ENCODE measurements at regions not wholly inside any gene's neighbourhood (a gene's known extent, or its start where the extent isn't known, plus 50 kb on each side); places are given as distances from the start of the nearest gene placed in this dataset.
A peak's percentile ranks its signal among the peaks of the same experiment; 100 is the strongest.

DNA sequence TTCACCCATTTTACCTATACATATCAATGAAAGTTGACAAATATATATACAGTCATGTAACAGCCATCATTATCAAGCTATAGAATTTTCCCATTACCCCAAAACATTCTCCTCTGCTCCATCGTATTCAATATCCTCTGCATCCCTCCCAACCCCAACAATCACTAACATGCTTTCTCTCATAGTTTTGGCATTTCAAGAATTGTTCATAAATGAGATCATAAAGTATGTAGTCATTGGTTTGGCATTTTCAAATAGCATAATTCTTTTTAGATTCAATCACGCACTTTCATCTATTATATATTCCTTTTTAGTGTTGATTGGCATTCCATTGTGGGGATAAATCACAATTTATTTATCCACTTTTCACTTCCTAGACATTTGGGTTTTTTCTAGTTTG is 866.0 kb upstream of the TMEM132C start:
- peak; percentile 48 to 53 for DNase-seq (ENCODE audit: low read depth in 2 of 2)

- DNase-seq (ENCODE audit: low read depth in 2 of 2), result no peak
Observed at GRCh38 chr12:127401536-127401935, 865.4 kb upstream of the TMEM132C start.

DNA sequence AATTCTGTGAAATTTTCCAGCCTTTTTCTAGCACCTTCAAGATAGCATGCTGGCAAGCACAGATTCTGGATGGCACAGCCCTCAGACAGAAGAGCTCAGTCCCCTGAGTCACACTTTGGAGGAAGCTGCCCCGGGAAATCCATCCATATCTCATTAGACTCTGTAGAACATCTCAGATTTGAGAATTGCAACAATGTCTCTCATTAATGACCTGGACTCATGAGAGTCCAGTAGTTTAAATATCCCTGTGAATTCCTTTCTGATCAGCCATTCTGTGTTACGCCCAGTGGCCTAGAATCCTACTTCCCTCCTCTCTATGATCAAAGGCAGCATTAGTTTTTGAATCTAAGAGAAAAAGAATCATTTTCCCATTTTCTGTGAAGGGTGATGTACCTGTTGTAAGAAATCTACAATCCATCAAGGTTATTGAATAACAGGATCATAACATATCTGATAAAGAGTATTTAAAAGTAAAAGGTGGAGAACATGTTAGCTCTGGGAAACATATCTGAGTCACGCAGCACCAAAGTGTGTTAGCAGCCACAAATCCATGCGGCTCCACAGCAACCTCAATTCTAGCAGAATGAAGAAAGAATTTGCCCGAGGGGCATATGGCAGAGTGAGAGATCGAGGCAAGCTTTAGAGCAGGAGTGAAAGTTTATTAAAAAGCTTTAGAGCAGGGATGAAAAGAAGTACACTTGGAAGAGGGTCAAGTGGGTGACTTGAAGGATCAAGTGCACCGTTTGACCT is 855.6 kb upstream of the TMEM132C start:
- DNase-seq (ENCODE audit: low read depth in 2 of 2), result no peak

DNA sequence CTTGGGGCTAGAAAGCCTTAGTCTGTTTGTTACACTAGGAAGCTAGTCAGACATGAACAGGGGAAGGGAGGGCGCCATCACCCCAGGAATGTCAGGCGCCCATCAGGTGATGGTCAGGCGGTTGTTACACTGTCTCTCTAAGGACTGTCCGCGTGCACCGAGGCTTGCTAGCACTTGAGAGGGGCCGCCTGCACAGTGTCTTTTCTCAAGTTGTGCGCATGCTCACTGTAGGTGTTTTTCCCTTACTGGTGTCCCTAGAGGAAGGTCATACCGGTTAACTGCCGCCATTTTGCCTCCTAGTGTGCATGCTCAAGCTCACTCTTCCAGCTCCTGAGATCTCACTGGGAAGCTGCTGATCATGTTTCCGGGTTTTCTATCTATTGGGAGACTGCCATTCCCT is 855.0 kb upstream of the TMEM132C start:
- no peak for DNase-seq (ENCODE audit: low read depth in 2 of 2)

DNA sequence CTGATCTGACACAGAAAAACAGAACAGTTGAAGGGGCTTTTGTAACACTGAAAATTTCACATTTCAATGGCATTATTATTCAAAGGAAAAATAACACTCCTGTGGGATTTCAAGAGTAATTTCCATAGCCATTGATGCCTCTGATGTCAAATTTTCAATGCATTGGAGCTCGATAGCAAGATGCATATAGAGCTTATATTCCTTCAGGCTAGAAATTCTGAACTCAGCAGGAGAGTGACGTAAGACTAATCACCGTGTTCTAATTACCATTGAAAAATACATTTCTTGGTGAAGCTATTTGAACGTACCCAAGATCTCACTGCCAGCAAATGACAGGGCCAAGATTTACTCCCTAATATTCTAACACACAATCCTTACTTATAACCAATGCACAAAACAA is 854.1 kb upstream of the TMEM132C start:
- no peak for DNase-seq (ENCODE audit: low read depth in 2 of 2)

- no peak for DNase-seq (ENCODE audit: low read depth in 2 of 2)
Observed at GRCh38 chr12:127414186-127414585, 852.8 kb upstream of the TMEM132C start.

- no peak for DNase-seq (ENCODE audit: low read depth in 2 of 2)
Observed at GRCh38 chr12:127414636-127415035, 852.3 kb upstream of the TMEM132C start.

- no peak for DNase-seq (ENCODE audit: low read depth in 2 of 2)
Observed at GRCh38 chr12:127416796-127417195, 850.2 kb upstream of the TMEM132C start.

DNA sequence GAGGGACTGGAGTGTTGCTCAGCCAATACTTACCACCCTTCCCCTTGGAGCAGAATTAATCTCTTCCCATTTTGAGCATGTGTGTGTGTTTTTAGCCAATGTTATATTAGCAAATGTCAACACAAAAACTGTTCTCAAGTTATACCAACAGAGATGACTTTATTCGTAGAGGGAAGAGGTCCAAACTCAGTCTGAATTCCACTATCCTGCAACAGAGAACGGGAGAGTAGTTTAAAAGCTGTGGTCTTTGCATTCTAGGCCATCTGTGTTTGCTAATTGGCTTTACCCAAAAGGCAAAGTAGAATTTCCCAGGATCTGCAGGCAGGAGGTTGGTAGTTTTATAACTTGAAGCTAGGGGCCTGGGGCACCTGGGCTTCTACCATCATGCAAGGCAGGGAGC is 847.9 kb upstream of the TMEM132C start:
- no peak for DNase-seq (ENCODE audit: low read depth in 2 of 2)

- no peak for DNase-seq (ENCODE audit: low read depth in 2 of 2)
Observed at GRCh38 chr12:127421614-127422013, 845.4 kb upstream of the TMEM132C start.

- no peak for DNase-seq (ENCODE audit: low read depth in 2 of 2)
Observed at GRCh38 chr12:127422935-127423566, 843.9 kb upstream of the TMEM132C start.

DNA sequence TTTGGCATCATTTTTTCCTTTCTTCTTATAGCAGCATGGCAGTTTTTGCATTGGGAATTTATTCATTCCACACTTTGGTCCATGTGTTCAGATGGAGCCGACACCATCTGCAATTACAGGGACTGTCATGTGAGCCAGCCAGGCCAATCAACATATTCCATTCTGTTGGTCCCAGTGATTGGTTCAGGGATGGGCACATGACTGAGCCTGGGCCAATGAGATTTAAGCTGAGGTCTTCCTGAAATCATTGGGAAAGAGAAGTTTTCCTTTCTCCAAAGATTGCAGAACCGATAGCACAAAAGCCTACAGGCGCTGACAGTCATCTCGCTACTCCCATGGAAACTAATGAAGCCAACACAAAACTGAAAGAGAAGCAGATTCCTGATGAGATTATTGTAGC is 841.5 kb upstream of the TMEM132C start:
- DNase-seq (ENCODE audit: low read depth in 2 of 2), result no peak

GRCh38 chr12:127428420-127428819 is 838.5 kb upstream of the TMEM132C start:
- DNase-seq (ENCODE audit: low read depth in 2 of 2), result no peak

- no peak for DNase-seq (ENCODE audit: low read depth in 2 of 2)
Observed at GRCh38 chr12:127429551-127430285, 837.3 kb upstream of the TMEM132C start.

- no peak for DNase-seq (ENCODE audit: low read depth in 2 of 2)
Observed at GRCh38 chr12:127430401-127430800, 836.6 kb upstream of the TMEM132C start.

- DNase-seq (ENCODE audit: low read depth in 2 of 2), result no peak
Observed at GRCh38 chr12:127431177-127431576, 835.8 kb upstream of the TMEM132C start.

DNA sequence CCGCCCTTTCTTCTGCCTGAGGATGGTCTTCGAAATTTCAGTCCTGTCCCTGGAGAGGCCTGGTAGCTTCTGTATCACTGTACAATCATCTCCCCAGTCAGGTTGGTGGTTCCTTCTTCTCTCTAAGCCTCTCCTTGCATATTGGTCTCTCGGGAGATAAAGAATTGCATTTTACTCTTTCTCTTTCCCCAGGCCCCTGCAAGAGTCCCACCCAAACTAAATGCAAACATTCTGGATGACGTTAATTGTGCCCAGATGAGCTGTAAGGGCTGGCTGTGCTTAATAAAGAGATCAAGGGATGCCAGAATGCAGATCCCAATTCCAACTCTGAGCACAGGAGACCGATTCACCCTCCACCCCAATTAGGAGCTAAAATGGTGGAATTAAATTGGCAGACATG is 835.4 kb upstream of the TMEM132C start:
- DNase-seq (ENCODE audit: low read depth in 2 of 2), result no peak

DNA sequence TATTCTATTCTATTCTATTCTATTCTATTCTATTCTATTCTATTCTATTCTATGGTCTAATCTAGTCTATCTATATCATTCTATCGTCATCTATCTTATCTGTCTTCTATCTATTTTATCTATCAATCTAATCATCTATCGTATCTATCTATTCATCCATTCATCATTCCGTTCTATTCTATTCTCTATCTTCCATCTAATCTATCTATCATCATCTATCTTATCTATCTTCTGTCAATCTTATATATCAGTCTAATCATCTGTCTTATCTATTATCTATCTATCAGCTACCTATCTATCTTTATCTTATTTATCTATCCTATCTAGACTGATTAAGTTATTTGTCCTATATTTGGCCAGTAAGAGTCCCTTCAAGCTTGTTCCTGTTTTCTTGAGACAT is 831.5 kb upstream of the TMEM132C start:
- no peak for DNase-seq (ENCODE audit: low read depth in 2 of 2)

GRCh38 chr12:127438512-127439244 is 828.3 kb upstream of the TMEM132C start:
- no peak for DNase-seq (ENCODE audit: low read depth in 2 of 2)

GRCh38 chr12:127445581-127446139 is 821.3 kb upstream of the TMEM132C start:
- DNase-seq (ENCODE audit: low read depth in 2 of 2), result no peak

DNA sequence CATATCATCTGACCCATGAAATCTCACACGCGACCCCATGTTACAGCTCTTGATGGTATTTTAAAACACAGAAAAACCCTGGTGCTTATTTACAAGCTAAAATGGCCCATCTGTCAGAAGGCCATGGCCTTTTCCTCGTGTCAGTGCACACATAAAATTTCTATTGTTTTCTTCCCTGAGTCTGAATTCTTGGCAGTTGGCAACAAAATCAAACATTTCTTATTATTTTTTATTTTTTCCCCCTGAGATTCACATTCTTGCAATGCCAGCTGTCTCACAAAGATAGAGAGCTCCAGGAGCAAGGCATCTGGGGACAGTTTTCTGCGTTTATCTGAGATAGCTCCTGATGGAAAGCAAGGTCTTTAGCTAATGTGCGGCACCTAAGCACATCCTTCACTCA is 818.1 kb upstream of the TMEM132C start:
- DNase-seq (ENCODE audit: low read depth in 2 of 2), result no peak

DNA sequence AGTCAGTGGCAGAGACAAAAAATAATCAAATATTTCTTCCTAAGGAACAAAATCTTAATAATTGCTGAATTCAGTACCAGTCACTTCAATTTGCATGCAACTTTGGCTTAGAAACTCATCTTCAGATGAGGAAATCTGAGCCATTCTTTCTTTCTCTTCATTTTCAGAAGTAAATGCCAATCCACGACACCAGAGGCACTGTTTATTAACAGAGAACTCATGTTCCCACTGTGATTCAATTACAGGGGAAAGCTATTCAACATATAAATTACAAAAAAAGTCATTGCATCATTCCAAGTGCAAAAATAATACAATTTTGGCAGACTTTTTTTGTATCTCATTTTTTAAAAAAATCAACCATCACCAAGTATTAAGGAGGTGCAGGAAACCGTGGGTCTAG is 816.1 kb upstream of the TMEM132C start:
- no peak for DNase-seq (ENCODE audit: low read depth in 2 of 2)
